LNCAP (cell line): ENCODE measurements at regions not wholly inside any gene's neighbourhood (a gene's known extent, or its start where the extent isn't known, plus 50 kb on each side); places are given as distances from the start of the nearest gene placed in this dataset.

Experiments
- CTCF ChIP-seq: fragments of 450-650 bp; IDR thresholded peaks from 2 replicates; pipeline ENCODE4 v1.5.1; 2017; ENCODE audit warnings: mild to moderate bottlenecking

- TF ChIP-seq CTCF: no peak
Measured at GRCh38 chr6:84568971-84569370, 195.4 kb downstream of the TBX18 start.

GRCh38 chr6:84560436-84561390 lies 203.7 kb downstream of the TBX18 start:
- TF ChIP-seq CTCF: no peak

GRCh38 chr6:84556541-84557335 lies 207.7 kb downstream of the TBX18 start:
- no peak for TF ChIP-seq CTCF

- no peak for TF ChIP-seq CTCF
Measured at GRCh38 chr6:84554706-84555105, 209.7 kb downstream of the TBX18 start.

- TF ChIP-seq CTCF: no peak
Measured at GRCh38 chr6:84554074-84554473, 210.3 kb downstream of the TBX18 start.

- no peak for TF ChIP-seq CTCF
Measured at GRCh38 chr6:84553527-84553926, 210.9 kb downstream of the TBX18 start.

GRCh38 chr6:84551797-84552196 lies 212.6 kb downstream of the TBX18 start:
- no peak for TF ChIP-seq CTCF
